PC-9 (cell line): ENCODE measurements at regions not wholly inside any gene's neighbourhood (a gene's known extent, or its start where the extent isn't known, plus 50 kb on each side); places are given as distances from the start of the nearest gene placed in this dataset.

Experiments
- CTCF ChIP-seq: fragments of 200-600 bp; sonication (generic); conservative IDR thresholded peaks from 2 replicates; pipeline ENCODE4 v1.6.1; 2017; ENCODE audit warnings: mixed run types, antibody characterized with exemption, mild to moderate bottlenecking, moderate library complexity
- EZH2 ChIP-seq: fragments of 200-600 bp; sonication (generic); IDR thresholded peaks from 2 replicates; pipeline ENCODE4 v1.8.0; 2017; ENCODE audit warnings: antibody characterized with exemption, low read depth

DNA sequence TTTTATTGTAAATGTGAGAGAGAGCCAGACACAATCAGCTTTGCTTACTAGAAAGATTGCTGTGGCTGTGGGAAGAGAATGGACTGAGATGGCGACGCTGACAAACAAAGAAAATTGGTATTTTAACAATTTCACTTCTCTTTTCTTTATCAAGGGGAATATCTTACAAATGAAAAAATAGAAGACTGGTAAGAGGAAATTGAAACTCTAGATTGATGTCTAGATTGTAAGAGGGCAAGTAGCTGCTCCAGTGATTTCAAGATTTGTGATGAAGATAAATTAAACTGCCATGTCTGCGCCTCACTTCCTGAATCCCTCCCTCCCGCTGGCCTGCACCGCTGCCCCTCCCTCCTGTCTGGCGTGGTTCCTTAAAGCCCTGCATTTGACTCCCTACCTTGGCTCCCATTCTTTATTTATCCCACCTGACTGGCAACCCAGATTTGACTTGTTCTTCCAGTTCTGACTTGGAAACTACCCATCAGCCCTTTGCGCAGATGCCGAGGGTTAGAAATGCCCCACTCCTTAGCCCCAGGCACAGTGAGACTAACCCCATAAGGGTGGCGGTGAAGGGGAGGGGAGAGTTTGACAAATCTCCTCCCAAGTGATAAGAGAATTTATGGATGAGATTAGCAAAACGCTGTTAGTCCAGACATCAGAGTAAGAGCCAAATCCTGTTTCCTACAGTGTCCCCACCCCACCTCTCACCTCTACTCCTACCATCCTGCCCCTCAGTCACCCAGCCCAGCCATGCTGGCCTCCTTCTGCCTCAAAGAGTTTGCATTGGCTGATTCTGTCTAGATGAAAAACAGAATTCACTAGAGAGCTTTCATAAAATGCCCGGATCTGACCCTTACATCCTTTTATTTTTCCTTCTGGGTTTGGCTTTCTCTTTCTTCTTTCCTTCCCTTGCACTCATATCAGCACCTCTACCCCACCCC lies 125.3 kb upstream of the ATF7IP start:
- no peak for TF ChIP-seq CTCF
- no peak for TF ChIP-seq EZH2
